ENCODE measurements at regions not wholly inside any gene's neighbourhood (a gene's known extent, or its start where the extent isn't known, plus 50 kb on each side); places are given as distances from the start of the nearest gene placed in this dataset.

DNA sequence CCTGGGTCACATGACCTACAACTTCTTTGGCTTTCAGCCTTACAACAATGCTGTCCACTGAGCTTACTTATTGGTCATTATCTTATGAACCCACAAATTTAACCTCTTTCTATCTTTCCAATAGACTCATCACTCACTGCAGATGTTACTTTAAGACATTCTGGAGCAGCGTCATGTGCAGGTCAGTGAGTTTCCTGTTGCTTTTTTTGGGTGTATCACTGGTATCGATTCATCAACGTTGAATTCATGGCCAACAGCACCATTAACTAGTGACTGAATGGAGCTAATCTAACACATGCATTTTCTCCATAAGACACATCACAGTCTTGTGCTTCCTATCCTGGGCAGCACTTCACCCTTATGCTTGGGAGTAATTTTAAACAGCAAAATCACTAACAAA is 672.6 kb upstream of the CDH18 start:
- no peak for DNase-seq (ENCODE audit: low read depth in 2 of 2)

DNA sequence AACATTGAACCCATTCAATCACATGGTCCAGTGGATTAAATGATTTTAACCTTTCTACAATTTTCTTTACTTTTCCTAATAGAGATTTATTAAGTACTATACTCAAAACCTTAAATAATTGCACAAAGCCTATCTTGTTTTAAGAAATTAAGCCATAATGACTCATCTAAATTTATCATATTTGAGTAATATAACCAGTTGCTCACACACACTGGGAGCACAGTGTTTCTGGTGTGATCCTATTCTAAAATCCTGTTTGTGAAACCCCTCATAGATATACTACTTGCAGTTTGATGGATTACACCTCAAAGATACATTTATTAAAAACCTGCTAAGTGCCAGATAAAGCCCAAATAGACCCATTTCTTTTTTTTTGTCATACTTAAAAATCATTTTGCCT is 668.3 kb upstream of the CDH18 start:
- no peak for DNase-seq (ENCODE audit: low read depth in 2 of 2)

DNA sequence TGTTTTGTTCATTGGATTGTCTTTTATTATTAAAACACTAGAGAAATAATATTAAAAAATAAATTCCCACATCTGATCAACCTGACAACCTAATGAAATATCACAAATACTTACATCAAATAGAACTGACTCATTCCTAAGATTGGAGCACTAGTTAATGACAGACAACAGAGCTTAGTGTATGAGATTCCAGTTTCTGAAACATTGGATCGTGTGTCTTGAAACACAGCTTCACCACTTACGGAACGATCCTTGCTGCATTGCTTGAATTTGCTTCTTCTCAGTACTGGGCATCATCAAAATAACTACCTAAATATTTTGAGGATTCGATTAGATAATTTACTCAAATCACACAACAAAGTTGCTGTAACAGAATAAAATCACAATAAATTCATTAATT is 667.2 kb upstream of the CDH18 start:
- no peak for DNase-seq (ENCODE audit: low read depth in 2 of 2)

DNA sequence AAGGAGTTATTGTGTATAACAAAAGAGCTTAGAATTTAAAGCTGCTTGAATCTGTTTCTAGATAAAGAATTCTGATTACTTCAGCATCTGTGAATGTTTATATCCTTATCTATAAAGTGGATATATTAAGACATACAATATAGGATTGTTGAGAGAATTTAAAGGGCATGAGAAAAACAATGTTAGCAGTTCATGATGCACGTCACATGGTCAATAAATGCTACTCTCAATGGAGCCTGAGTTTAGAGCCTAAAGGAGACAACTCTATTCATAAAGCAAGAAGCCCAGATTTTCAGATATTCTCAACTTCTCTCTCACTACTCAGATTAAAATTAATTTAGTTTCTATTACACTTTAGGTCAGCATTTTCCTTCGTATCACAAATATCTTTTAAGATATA is 666.7 kb upstream of the CDH18 start:
- no peak for DNase-seq (ENCODE audit: low read depth in 2 of 2)

DNA sequence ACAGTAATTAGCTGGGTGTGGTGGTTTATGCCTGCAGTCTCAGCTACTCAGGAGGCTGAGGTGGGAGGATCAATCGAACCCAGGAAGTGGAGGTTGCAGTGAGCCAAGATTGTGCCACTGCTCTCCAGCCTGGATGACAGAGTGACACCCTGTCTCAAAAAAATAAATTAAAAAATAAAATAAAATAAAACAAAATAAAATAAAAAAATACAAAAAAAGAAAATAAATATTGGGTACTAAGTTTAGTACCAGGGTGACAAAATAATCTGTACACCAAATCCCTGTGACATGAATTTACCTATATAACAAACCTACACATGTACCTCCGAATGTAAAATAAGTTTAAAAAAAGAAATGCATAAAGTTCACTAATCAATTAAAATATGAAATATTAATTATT is 666.0 kb upstream of the CDH18 start:
- DNase-seq (ENCODE audit: low read depth in 2 of 2) = no peak

DNA sequence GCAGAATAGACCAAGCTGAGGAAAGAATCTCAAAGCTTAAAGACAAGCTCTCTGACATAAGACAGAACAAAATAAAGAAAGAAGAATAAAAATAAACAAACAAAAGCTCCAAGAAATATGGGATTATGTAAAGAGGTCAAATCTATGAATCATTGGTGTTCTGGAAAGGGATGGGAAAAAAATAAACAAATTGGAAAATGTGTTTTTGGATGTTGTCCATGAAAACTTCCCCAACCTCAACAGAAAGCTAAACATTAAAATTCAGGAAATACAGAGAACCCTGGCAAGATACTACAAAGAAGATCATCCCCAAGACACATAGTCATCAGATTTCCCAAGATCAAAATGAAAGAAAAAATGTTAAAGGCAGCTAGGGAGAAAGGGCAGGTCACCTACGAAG is 662.0 kb upstream of the CDH18 start:
- DNase-seq (ENCODE audit: low read depth in 2 of 2) = no peak

DNA sequence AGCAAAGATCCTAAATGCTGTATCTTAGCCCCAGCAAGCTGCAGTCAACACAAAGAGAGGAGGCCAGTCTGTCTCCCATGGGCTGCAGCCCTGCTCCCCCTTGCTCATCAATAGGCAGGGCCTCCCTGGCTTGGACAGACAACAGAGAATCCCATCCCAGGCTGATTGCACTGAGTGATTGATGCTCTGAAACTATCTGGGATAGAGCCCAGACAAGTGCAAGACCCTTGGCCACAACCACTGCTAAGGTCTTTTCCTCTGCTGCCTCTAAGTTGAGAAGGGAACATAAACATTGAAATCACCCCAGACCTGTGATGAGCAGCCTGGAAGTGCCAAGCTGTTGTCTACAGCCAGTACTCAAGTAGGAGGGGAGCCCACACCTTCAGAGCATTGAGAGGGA is 661.0 kb upstream of the CDH18 start:
- no peak for DNase-seq (ENCODE audit: low read depth in 2 of 2)

DNA sequence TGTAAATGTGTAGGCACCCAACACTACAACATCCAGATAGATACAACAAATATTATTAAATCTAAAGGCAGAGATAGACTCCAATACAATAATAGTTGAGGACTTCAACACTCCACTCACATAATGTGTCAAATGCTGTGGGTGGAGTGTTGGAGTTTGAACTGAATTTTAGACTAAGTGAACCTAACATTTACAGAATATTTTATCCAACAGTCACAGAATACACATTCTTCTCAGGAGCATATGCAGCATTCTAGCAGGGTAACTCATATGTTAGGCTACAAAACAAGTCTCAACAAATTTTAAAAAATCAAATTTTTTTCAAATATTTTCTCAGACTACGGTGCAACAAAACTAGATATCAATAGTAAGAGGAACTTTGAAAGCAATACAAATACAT is 648.7 kb upstream of the CDH18 start:
- no peak for DNase-seq (ENCODE audit: low read depth in 2 of 2)

DNA sequence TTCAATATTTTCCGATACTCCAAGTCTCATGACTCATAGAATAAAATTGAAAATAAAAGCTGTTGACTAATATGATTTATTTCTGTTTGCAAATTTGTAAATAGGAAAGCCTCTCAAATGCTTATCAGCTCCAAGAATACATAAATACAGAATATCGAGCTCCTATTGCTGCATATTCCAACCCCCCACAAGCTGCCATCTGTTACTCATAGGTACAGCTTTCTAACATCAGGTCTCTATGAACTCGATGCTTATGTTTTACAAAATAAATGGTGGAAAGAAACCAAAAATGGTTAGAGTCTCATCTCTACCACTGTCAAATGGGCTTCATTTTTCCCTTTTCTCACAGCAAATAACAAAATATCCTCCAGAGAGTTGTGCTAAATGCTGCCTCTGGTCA is 631.6 kb upstream of the CDH18 start:
- no peak for DNase-seq (ENCODE audit: low read depth in 2 of 2)

DNA sequence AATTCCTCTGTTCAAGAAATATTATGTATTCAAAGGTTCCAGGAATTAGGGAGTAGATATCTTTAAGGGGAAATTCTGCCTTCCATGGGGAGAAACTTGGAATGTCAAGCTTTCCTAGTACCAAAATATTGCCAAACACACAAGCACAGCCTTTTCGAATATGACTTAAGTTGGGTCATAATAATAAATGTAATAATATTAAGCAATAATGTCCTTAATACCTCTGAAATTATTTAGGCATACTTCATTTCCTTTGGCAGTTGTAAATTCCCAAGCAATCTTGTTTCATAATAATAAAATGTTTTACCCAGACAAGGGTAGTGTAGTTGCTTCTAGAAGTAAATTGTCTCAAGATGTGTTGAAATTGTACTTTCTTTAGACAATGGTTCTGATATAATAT is 630.3 kb upstream of the CDH18 start:
- no peak for DNase-seq (ENCODE audit: low read depth in 2 of 2)

DNA sequence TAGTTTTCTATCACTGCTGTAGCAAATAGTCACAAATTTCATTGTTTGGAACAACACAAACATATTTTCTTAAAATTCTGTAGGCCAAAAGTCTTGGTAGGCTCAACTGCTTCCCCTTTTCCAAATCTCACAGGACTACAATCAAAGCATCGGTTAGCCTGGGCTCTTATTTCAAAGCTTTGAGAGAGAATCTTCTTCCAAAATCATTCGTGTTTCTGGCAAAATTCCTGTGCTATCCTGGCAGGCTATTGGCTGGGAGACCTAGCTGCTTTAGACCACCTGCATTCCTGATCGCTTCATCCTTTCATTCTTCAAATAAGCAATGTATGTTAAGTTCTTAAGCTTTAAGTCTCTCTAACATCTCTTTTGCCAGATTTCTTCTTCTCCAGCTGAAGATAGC is 629.8 kb upstream of the CDH18 start:
- DNase-seq (ENCODE audit: low read depth in 2 of 2) = no peak

DNA sequence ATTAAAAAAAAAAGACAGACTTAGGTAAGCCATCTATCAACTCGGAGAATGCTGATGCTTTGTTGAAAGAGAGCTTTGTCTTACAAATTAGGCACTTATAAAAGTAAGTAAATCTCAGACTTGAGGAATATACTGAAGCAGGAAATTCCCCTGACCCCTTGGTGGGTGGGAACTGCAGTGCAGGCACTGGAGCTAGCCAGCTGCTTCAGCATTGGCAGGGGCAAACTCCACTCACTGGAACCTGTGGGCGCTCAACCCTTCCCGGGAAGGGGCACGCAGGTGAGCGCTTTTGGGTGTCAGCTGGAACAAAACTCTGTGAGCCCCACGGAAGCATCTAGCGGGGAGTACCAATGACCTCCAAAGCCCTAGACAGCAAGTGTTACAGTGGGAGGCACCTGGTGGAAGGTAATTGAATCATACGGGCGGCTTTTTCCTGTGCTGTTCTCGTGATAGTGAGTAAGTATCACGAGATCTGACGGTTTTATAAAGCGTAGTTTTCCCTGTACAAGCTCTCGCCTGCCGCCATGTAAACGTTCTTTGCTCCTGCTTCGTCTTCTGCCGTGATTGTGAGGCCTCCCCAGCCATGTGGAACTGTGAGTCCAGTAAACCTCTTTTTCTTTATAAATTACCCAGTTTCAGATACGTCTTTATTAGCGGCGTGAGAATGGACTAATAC is 628.0 kb upstream of the CDH18 start:
- DNase-seq (ENCODE audit: low read depth in 2 of 2) = no peak

DNA sequence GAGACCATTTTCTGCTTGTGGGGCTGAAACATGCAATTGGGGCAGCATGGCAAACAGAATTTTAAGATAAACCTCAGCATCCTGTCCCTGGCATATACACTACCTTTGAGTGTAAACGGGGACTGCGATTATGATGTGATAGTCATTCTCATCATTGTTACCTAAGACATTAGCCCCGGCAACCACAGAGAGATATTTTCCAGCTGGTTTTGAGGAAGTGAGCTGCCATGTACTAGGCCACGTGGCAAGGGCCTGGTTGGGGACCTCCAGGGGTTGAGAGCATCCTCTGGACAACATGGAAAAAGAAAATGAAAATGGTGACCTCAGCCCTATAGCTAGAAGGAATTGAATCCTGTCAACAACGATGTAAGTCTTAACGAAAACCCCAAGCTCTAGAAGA is 623.6 kb upstream of the CDH18 start:
- DNase-seq (ENCODE audit: low read depth in 2 of 2) = no peak

DNA sequence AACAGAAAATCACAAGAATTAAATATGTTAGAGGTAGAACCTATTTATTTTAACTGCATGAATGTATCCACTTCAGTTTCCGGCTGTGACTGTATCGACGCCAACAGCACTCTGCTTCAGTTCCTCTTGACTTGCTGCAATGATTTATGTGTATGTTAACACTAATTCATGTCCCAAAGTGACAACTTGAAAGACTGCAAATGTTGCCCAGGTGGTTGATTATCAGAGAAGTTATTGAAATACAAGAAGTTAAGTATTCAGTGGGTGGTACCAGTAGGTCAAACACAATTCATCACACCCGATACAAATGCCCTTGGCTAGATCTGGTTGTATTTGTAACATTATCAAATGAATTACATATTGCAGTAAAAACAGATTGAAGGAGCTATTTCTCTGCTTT is 622.7 kb upstream of the CDH18 start:
- DNase-seq (ENCODE audit: low read depth in 2 of 2) = no peak

DNA sequence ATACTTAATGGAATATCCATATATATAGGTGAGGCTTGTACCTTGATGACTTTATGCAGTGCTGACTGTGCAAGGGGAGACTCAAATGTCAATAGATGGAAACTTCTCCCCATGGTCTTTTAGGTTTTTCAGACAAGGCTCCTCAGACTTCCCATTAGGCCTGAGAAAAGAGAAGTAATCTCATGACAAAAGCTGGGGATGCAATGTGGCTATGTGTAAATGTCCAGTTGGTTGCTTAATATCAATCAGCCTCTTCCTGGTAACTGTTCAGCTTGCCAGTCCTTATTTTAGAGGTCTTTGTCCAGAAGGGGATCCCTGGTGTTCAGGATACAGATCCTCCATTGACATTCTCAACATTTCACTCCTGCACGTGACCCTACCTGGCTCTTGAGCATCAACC is 621.1 kb upstream of the CDH18 start:
- no peak for DNase-seq (ENCODE audit: low read depth in 2 of 2)

DNA sequence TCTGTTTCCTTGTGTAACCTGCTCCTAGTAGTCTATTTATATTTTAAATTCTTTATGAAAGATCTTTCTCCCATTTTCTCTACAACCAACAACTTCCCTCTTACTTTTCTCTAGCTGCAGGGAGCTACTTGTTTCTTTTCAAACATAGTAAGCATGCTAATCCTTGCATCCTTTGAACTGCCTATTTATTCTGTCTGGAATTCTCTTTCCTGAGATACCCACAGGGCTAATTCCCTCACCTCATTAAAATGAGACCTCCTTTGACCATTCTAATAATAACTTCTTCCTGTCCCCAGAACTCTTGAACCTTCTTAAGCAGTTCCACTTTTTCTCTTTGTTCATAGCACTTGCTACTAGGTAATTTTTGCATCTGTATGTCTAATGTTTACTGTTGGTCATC is 620.6 kb upstream of the CDH18 start:
- DNase-seq (ENCODE audit: low read depth in 2 of 2) = no peak

DNA sequence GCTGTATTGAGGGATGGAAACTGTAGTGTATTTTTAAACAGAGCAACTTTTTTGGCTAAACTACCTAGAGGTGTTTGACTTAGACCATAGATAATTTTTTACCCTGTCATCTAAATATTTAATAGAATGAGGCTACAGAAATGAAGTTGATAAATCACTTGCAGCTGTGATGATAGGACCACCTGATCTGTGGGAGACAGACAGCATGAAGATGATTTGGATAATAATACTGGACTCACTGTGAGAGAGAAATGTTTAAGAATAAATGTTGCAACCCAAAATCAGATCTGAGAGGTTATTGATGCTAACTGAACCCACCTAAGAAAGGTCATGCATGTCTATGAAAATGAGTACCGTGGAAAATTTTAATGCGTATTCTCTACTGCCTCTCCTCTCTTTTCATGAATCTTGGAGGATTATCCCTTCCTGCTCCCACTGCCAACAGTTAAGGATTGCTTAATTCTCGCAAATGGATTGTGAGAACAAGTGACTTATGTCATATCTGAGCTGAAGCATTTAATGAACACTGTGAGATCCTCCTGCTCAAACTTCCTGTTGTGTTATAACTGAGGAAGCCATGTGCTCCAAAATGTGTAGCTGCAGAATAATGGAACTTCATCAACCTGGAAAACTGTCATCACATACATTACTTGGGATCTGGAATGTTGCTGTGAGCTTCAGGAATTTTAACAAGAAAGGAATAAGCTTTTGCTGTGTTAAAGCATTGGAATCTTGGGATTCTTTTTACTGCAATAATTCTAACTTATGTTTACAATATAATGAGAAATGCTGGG is 617.9 kb upstream of the CDH18 start:
- no peak for DNase-seq (ENCODE audit: low read depth in 2 of 2)

DNA sequence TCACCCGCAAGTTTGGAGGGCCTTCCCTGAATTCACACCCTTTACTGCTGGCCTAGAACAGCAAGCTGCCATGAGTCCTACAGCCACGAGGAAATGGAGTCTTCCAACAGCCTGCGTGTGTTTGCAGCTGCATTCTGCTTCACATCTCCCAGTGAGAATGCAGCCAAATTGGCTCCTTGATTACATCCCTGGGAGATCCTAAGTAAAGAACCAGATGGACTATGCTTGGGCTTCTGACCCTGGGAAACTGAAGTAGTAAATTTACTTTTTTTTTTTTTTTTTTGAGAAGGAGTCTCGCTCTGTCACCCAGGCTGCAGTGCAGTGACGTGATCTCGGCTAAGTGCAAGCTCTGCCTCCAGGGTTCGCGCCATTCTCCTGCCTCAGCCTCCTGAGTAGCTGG is 617.0 kb upstream of the CDH18 start:
- DNase-seq (ENCODE audit: low read depth in 2 of 2) = no peak

DNA sequence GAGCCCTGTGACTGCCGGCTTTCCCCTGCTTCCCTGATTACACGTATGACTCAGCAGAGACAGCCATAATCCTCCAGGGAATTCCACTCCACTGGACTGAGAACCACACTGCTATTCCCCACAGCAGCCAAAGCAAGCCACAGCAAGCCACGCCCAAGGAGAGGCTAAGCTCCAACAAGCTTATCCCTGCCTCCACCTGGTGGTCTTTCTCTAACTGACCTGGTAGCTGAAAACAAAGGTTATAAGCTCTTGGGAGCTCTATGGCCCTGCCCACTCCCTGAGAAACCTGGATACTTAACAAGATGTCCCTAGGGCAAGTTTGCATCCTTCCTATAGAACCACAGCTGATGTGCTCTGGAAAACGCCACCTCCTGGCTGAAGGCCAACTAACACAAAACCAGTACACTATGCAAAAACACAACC is 613.7 kb upstream of the CDH18 start:
- DNase-seq (ENCODE audit: low read depth in 2 of 2) = no peak

DNA sequence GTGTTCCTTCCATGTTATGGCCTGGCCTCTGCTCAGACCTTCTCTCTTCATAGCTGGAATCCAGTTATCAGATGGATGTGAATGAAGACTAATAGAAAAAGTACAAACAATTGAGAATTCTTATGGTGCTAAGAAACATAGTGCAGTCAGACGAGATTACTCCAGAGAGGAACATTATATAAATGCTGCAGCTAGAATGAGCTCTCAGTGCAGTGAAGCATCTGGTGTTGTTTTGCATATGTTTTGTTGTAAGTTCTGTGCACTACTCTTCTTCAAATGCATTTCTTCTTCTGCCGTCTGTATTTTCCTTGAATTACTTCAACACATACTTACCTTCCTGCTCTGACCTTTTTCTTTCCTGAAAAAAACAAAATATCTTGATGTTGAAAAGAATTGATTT is 602.4 kb upstream of the CDH18 start:
- DNase-seq (ENCODE audit: low read depth in 2 of 2) = no peak

DNA sequence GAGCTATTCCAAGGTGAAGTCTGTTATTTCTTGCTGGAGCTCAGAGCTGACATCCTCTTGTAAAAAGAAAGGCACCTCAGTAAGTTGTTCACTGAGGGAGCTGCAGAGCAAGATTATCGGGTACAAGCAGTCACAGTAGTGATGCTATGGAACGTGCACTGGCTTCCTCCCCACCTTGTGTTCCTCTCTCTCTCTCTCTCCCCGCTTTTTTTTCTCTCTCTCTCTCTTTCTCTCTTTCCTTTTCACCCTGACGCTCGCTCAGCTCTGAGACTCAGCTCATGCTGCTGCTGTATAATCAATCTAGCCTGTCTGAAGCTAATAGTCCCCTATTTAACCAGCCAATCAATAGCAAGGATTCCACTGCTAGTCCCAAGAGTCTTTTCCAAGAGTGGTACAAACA is 587.6 kb upstream of the CDH18 start:
- DNase-seq (ENCODE audit: low read depth in 2 of 2) = no peak

DNA sequence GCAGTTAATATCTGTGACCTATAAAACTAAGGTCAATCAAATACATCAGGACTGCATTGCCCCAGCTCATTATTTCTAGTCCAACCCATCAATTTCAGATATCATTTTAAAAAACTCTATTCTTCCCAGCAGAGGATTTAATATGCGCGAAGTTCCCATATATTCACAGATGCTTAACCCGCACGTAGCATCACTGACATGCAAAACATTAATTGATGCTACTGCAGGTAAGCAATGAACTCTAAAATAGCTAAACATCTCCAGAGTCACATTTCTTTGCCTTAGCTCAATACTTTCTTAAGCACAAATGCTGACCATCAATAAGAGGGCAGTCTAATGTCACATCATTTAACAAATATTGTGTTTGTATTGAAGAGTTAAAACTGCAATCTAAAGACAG is 586.6 kb upstream of the CDH18 start:
- no peak for DNase-seq (ENCODE audit: low read depth in 2 of 2)

DNA sequence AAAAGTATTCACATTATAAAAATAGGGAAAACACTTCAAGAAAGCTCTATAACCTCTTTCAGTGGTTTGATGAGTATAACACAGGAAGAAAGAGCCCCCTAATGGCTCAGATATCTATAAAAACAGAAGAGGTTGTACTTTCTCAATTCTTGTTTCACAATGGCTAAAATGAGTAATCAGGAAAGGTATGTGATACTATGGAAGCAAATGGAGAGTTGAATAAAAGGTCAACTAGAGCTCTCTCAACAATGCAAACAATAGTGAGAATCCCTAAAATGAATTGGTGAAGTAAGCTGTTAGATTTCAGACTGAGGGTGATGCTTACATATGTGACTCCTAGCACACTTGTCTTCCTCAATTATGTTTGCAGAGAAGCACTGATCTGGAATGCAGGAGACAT is 584.6 kb upstream of the CDH18 start:
- no peak for DNase-seq (ENCODE audit: low read depth in 2 of 2)

DNA sequence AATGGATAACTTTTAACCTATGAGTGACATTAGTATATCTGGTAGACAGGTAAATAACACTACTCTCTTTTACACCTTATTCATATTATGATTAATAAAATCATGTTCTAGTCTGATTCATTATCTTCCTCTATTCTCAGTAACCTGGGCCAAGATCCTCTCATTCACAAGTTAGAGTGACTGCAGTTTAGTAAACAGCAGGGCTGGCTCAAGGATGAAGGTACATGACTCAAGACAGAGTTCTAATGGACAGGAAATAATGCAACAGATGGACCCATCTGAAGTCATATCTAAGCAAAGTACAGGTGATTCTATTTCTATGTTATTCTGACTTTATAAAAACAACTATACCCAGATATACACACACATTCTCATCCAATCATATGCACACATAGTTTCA is 582.5 kb upstream of the CDH18 start:
- DNase-seq (ENCODE audit: low read depth in 2 of 2) = no peak
